ENCODE measurements at regions not wholly inside any gene's neighbourhood (a gene's known extent, or its start where the extent isn't known, plus 50 kb on each side); places are given as distances from the start of the nearest gene placed in this dataset.

DNA sequence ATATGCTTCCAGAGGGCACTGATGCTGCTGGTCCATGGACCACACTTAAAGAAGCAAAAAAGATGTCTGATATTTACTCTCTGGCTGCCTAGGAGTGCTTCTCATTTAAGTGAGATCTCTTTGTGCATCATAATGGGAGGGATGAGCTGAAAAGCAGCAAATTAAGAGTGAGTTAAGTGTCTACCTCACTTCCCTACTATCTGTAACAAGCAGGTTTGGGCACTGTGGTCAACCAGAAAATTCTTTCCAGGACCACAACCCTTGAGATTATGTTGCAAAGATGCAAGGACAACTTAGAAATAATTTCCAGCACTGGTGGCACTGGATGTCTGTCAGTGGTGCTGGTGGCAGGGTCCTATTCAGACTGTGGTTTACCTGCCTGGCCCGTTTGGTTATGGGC lies 52.1 kb upstream of the USPL1 start:
- Histone ChIP-seq H3K27me3 (ENCODE audit: insufficient read depth, low read length) (no peaks in the 10 kb centered on the region), H3K9me3 (ENCODE audit: insufficient read depth, low read depth, low read length) (no peaks in the 10 kb centered on the region), H2AFZ (ENCODE audit: low read depth, low read length) (no peak overlapping the region), H3K4me3 (ENCODE audit: insufficient read depth, low read depth, low read length) (no peak overlapping the region), H3K79me2 (ENCODE audit: insufficient read depth, low read length) (no peaks in the 10 kb centered on the region), H3K9ac (ENCODE audit: low read length) (no peak overlapping the region), H4K20me1 (ENCODE audit: insufficient read depth, low read length) (no peaks in the 10 kb centered on the region), H3K36me3 (ENCODE audit: insufficient read depth, low read length) (no peaks in the 10 kb centered on the region), H3K4me1 (ENCODE audit: insufficient read depth, low read length) (peaks cover 22% of the 10 kb centered on the region), H3K4me2 (ENCODE audit: low read length) (no peak overlapping the region), H3K27ac (ENCODE audit: low read depth, low read length) (no peak overlapping the region)
- peak; percentile 33 for DNase-seq (ENCODE audit: low read depth)
- peaks cover 42% of the 10 kb centered on the region for H3K4me1 Mint-ChIP-seq (ENCODE audit: low read depth, unreplicated experiment)
- no peak for FAIRE-seq
- no peak overlapping the region for H3K4me3 Mint-ChIP-seq (ENCODE audit: unreplicated experiment)
- H3K36me3 Mint-ChIP-seq (ENCODE audit: low read depth, unreplicated experiment), result no peaks in the 10 kb centered on the region
- TF ChIP-seq, protein P1, sequence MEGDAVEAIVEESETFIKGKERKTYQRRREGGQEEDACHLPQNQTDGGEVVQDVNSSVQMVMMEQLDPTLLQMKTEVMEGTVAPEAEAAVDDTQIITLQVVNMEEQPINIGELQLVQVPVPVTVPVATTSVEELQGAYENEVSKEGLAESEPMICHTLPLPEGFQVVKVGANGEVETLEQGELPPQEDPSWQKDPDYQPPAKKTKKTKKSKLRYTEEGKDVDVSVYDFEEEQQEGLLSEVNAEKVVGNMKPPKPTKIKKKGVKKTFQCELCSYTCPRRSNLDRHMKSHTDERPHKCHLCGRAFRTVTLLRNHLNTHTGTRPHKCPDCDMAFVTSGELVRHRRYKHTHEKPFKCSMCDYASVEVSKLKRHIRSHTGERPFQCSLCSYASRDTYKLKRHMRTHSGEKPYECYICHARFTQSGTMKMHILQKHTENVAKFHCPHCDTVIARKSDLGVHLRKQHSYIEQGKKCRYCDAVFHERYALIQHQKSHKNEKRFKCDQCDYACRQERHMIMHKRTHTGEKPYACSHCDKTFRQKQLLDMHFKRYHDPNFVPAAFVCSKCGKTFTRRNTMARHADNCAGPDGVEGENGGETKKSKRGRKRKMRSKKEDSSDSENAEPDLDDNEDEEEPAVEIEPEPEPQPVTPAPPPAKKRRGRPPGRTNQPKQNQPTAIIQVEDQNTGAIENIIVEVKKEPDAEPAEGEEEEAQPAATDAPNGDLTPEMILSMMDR (IDR thresholded peaks at IDR 0.05; ENCODE audit: insufficient read depth, low read depth, low read length), result no peak
- TF ChIP-seq EZH2 (IDR thresholded peaks at IDR 0.05; ENCODE audit: insufficient read depth, low read length), result no peak
- peak overlapping the region; percentile 18 for H3K27ac Mint-ChIP-seq (ENCODE audit: unreplicated experiment)
- H3K9me3 Mint-ChIP-seq (ENCODE audit: unreplicated experiment), result no peaks in the 10 kb centered on the region
- no peaks in the 10 kb centered on the region for H3K27me3 Mint-ChIP-seq (ENCODE audit: low read depth, unreplicated experiment)

DNA sequence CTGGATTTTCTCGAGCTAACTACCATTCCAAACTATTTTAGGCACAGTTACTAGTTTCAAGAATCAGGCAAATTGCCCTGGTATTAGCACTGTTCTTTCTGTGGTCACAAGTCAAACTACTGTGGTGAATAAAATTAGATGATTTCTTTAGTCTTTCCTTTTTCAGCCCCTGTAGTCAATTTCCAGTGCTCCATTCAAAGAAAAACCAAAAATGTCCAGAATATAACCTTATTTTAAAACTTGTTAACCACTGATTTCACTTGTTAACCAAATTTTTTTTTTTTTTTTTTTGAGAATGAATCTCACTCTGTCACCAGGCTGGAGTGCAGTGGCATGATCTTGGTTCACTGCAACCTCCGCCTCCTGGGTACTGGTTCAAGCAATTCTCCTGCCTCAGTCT lies 50.6 kb upstream of the USPL1 start:
- H3K27me3 ChIP-seq (ENCODE audit: insufficient read depth, low read length), result no peaks in the 10 kb centered on the region
- H3K4me3 Mint-ChIP-seq (ENCODE audit: unreplicated experiment), result no peak overlapping the region
- peaks cover 36% of the 10 kb centered on the region for H3K4me1 Mint-ChIP-seq (ENCODE audit: low read depth, unreplicated experiment)
- DNase-seq (ENCODE audit: low read depth) (no peak), FAIRE-seq (no peak)
- H3K27me3 Mint-ChIP-seq (ENCODE audit: low read depth, unreplicated experiment), result no peaks in the 10 kb centered on the region
- TF ChIP-seq, protein P1 (IDR thresholded peaks at IDR 0.05; ENCODE audit: insufficient read depth, low read depth, low read length), result no peak
- no peak for TF ChIP-seq EZH2 (IDR thresholded peaks at IDR 0.05; ENCODE audit: insufficient read depth, low read length)
- no peaks in the 10 kb centered on the region for H3K79me2 ChIP-seq (ENCODE audit: insufficient read depth, low read length)
- no peak overlapping the region for H3K4me3 ChIP-seq (ENCODE audit: insufficient read depth, low read depth, low read length)
- H3K27ac ChIP-seq (ENCODE audit: low read depth, low read length), result no peak overlapping the region
- H3K4me2 ChIP-seq (ENCODE audit: low read length), result no peak overlapping the region
- H4K20me1 ChIP-seq (ENCODE audit: insufficient read depth, low read length), result no peaks in the 10 kb centered on the region
- H2AFZ ChIP-seq (ENCODE audit: low read depth, low read length), result no peak overlapping the region
- no peak overlapping the region for H3K9ac ChIP-seq (ENCODE audit: low read length)
- no peaks in the 10 kb centered on the region for H3K36me3 ChIP-seq (ENCODE audit: insufficient read depth, low read length)
- H3K4me1 ChIP-seq (ENCODE audit: insufficient read depth, low read length), result peaks cover 17% of the 10 kb centered on the region
- H3K36me3 Mint-ChIP-seq (ENCODE audit: low read depth, unreplicated experiment), result no peaks in the 10 kb centered on the region
- no peaks in the 10 kb centered on the region for H3K9me3 ChIP-seq (ENCODE audit: insufficient read depth, low read depth, low read length)
- H3K27ac Mint-ChIP-seq (ENCODE audit: unreplicated experiment), result no peak overlapping the region
- no peaks in the 10 kb centered on the region for H3K9me3 Mint-ChIP-seq (ENCODE audit: unreplicated experiment)
